COLO668 (cell line): ENCODE measurements at regions not wholly inside any gene's neighbourhood (a gene's known extent, or its start where the extent isn't known, plus 50 kb on each side); places are given as distances from the start of the nearest gene placed in this dataset.

Experiments used
- DNase-seq: peaks from one replicate; lab custom pipeline; 2025; ENCODE audit not compliant: unreplicated experiment; lab: John Stamatoyannopoulos, UW

DNA sequence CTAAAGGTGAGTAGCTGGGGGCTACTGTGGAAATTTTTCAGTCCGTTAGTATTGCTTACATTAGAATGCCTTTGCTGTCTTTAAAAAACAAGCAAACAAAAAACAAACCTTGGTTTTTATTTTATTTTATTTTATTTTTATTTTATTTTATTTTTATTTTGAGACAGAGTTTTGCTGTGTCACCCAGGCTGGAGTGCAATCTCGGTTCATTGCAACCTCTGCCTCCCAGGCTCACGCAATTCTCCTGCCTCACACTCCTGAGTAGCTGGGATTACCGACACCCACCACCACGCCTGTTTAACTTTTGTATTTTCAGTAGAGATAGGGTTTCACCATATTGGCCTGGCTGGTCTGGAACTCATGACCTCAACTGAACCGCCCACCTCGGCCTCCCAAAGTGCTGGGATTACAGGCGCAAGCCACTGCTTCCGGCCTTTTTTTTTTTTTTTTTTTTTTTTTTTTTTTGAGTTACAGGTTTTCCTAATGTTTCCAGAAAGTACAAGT, 732.6 kb downstream of the KCNJ3 start:
- DNase-seq = no peak

DNA sequence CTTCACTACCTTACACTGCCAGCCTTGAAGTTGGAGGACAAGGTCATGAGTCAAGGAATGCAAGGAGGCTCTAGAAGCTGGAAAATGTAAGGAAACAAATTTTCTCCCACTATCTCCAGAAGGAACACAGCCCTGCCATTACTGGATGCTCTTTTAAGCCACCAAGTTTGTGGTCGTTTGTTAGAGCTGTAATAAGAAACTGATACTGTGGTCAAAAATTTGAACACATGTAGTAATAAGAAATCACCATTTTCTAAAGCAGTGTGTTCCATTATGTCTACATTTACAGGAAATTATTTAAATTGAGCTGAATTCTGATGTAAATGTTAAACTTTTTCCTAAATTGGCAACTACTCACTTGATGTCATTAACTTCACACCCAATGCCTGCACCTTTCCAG, 729.0 kb downstream of the KCNJ3 start:
- DNase-seq = no peak

DNA sequence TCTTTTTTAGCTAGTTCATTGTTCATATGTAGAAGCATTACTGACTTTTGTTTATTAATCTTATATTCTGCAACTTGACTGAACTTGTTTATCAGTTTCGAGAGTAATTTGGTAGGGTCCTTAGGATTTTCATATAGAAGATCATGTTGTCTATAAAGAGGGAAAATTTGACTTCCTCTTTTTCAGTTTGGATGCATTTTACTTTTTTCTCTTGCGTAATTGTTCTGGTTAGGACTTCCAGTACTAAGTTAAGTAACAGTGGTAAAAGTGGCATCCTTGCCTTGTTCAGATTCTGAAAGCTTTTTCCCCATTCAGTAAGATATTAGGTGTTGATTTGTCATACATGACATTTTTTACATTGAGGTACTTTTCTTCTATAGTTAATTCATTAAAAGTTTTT, 726.0 kb downstream of the KCNJ3 start:
- DNase-seq = no peak

DNA sequence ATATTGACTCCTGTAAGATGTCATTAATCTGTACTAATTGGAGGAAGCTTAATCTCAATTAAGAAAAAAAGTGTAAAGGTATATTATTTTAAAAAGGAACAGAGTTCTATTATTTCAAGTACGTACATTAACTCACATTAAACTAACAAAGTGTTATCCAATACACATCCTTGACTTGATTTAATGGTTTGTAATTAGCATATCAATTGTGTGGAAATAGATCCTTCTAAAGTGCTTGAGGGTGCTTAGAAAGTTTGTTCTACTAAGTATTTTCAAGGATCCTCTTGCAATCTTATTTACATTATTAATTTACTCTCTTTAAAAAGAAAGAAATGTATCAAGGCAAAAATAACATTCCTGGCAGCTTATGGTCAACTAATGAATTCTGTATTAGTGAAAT, 720.3 kb downstream of the KCNJ3 start:
- no peak for DNase-seq

DNA sequence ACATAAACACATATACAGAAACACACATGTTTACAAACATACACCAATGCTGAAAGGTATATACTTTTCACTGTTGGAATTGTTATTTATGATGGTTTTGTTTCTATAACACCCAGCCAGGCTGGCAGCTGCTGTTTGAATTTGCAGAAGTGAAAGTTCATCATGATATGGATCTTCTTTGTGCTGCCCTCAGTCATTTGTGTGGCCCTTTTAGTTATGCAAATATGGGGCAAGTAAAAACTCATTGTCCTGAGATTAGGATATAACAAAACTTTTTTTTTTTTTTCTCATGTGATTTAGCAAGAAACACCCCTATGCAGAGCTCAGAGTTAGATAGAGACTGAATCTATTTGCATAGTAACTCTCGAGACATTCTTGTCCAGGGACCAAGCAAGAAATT, 714.1 kb downstream of the KCNJ3 start:
- no peak for DNase-seq

DNA sequence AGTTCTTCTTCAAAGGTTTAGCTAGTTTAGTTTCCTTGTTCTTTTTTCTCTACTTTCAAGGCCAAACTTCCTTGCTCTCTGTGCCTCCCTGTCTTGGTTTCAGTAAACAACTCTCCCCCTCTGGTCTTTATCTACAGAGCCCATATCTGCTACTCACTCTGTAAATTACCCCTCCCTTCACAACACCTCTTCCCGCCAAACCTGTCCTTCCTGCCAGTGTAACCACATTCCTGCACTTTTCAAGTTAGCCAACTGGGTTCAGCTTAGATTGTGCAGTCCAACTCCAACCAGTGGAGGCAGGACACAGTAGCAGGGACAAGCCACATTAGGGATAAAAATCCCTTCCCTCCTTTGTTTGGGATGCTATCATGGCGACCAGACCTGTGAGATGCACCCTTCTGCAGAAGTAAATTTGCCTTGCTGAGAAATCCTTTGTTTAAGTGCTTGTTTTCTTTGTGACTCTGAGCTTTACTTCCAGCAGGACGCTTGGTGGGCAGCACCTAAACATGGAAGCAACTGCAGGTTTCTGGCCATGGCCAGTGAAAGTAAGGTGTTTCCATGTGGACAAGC, 706.0 kb downstream of the KCNJ3 start:
- DNase-seq = no peak

DNA sequence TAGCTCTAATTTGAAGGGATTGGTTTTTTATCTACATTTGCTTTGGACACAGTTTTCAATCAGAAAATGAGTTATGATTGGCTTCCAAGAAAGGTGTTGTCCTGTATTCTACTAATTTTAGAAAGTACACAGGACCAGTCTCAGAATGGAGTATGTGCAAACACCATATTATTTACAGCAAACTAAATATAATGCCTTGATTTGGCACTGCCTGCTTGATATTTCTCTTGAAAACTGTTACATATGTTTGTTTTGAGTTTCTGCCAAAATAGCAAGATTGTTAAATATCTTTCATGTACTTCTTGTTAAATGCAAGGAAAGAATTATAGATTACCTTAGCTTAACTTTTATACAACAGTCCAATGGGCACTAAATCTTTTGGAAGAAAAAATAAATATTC, 694.9 kb downstream of the KCNJ3 start:
- no peak for DNase-seq

DNA sequence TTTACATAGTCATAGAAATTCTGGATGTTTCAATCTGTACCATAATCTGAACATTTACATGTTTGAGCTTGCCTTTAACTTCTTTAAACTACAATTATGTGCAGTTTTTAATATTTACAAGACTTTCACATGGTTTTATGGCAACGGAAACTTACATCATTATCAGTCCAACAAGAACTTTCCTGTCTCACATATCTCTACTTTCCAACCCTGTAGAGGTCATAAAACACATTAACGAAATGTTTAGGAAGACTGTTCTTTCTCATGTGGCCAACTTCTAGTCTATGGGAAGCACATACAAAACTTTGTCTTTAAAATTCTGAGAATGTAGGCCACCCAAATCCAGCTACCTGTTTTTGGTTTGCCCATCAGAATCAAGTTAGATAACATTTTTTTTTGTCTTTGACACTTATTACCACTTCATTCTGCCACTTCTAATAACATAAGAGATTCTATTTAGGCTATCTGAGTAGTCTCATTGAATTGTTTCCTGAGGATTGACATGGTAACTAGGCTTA, 693.2 kb downstream of the KCNJ3 start:
- no peak for DNase-seq

DNA sequence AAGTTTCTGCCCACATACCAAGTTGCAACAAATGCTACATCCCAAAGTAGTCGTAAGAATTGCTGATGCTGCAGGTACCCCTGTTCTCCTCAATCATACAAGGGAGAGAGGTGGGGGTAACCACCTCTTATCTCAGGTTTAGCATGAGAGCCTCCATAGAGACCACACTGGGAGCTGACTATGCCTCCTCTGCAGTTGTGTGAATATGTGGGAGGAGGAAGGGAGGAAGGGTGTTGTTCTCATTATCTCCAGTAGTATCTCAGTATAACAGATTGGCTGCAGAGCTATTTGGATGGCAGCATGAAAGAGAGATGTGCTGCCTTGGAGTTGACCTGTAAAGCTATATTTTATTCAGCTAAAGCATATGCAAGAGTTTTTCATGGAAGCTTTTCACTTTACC, 690.7 kb downstream of the KCNJ3 start:
- DNase-seq = no peak

DNA sequence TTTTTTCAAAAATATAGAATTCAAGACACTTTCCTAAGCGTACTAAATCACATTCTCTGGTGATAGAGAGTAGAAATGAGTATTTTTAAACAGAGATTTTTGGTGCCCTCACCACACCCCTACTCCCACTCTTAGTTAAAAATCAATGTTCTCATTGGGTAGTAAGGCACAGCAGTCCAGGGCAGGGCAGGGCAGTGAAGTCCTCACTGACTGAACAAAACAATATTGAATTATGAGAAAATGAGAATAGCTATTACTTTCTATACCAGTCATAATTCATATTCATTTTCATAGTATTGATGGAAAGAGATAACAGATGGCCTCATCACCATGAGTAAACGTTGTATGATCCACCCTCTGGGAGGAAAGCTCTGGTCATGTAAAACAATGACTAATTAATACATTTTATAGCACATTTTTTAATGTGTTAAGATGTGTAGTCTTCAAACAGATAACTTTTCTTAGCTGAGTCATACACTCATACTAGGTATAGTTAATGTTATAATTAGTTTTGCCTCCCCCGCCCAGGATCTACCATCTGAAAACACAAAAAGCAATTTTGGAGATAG, 686.1 kb downstream of the KCNJ3 start:
- no peak for DNase-seq

DNA sequence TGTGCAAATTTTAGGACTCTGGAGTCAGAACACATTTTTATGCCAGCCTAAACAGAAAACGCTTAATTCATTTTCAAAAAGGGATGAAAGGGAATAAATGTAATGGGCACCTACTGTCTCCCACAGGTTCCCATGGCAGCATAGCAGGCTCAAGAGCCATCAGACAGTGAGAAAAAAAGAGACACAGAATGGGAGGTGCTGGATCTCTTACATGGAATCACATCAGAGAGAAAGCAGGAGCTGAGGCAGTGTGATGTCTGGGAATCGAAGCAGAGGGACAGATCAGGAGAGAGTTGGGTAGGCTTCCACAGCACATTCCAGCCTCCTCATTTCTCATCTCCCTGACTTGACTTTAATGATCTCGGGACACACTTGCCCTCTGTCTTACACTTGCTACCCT, 684.3 kb downstream of the KCNJ3 start:
- no peak for DNase-seq

DNA sequence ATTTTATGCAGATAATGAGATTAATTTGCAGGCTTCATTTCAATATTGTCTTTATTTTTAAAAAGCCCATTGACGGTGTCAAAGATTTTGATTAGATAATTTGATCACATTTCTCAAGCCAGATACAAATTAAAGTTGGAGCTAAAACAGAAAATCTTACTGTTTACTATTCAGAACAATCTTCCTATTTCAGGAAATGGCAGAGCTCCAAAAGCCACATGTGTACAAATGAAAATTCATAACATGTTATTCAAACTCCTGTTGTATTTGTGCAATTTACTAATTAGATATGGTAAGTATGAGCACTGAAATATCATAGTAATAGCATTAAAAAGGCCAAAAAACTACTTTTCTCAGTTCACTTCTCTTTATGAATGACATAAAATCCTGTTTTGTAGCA, 682.9 kb downstream of the KCNJ3 start:
- no peak for DNase-seq

DNA sequence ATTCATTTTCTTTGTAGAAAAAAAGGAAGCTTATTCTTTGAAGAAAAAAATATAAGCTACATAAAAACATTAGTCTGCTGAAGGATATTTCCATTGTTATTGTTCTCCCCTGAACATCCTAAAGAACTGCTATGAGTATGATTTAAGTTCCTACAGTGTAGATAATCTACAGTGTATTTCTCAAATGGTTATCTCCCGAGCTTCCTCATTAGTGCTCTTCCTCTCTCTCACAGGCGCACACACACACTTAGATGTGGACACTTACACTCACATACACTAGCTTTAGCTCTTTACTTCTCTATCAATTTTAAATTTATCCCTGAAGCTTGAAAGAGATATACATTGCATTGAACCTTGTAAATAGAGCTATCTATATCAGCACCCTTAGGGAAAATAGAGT, 681.0 kb downstream of the KCNJ3 start:
- no peak for DNase-seq

DNA sequence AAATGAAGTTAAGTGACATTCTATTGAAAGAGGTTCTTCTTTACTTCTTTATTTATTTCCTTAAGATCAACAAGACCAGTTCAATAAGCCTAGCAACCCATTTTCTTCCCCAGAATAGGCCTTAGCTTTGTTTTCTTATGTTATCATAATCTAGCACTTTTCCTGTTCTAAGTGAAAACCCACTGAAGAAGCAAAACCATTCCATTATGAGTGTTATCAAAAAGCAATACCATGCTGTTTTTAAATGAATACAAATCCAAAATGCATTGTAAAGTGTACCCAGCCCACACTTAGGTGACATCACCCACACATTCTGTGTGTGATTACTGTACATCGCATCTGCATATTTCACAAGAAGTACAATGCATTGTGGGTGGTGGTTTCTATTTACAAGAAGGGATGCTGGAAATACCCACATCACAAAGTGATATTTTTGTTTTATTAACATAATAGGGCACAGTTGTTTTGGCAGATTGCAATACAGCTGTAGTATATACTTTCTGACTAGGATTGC, 679.5 kb downstream of the KCNJ3 start:
- DNase-seq = no peak

DNA sequence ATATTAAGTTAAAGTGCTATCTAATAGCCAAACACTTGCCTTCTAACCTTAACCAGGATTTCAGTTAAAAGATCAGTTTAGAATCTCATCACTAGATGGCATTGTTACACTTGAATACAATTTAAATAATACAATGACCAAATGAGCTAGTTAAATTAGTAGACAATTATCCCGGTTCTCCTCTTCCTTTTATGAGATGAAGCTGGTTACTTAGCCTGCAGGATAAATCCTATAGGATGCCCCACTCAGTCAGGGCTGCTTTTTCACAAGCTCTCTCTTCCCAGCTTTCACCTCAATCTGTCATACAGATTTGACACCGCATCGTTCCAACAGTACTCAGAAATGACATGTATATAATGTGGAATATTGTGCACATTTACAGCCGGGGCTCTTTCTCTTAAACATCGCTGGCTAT, 678.8 kb downstream of the KCNJ3 start:
- no peak for DNase-seq

DNA sequence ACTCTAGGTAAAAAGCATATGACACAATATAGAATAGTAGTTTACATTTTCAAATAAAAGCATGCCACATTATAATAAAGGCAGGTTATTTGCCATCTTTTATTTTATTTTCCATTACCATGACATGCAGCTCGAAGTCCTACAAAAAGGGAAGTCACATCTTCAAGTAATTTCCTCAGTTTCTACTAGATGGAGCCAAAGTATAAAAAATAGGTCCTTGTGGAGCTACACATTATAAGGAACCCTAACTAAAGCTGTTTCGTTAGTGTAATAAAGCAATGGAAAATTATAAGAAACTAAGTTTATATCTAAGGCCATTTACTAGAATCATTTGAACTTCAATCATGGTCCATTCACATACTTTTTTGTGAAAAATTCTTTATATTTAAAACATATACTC, 674.5 kb downstream of the KCNJ3 start:
- DNase-seq = no peak

DNA sequence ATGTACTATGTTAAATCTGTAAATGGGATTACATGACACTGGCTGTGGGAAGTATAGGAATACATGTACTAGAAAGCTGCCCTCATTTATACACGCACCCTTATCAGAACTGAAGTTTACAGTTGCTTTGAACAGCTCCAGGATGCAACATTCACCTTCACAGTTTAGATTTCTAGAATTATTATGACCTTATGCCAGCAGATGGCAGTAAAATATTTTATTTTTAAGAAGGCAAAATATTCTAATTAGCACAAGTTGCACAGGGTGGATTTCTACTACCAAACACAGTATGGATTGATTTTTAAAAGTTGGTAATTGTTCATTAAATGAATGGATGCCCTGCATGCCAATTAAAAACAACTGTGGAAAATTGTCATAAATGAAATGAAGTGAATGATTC, 670.4 kb downstream of the KCNJ3 start:
- no peak for DNase-seq

DNA sequence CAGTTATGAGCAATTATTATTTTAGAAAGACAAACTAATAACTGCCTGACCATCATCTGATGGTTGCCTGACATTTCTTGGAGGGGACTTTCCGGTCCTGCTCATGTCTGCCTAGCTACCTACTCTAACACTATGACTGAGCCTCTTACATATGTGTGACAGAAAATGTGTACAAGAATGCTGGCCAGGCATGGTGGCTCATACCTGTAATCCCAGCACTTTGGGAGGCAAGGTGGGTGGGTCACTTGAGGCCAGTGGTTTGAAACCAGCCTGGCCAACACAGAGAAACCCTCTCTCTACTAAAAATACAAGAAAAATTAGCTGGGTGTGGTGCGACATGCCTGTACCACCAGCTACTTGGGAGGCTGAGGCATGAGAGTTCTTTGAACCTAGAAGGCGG, 666.3 kb downstream of the KCNJ3 start:
- DNase-seq = no peak

DNA sequence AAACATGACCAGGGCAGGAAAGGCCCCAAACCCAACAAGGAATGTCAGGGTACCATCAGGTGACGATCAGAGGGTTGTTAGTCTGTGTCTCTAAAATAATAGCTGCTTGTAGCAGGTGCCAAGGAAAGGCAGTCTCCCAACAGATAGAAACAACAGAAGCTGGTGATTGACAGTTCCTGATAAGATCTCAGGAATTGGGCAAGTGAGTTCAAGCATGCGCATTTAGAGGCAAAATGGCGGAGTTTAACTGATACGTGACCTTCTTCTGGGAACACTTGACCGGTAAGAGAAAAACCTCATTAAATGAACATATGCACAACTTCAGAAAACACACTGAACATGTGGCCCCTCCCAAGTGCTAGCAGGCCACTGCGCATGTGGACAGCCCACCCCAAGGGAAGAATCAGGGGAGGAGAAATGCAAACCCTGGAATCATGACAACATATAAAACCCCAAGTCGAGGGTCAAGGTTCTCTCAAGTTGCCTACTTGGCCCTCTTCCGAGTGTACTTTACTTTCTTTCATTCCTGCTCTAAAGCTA, 664.9 kb downstream of the KCNJ3 start:
- no peak for DNase-seq

DNA sequence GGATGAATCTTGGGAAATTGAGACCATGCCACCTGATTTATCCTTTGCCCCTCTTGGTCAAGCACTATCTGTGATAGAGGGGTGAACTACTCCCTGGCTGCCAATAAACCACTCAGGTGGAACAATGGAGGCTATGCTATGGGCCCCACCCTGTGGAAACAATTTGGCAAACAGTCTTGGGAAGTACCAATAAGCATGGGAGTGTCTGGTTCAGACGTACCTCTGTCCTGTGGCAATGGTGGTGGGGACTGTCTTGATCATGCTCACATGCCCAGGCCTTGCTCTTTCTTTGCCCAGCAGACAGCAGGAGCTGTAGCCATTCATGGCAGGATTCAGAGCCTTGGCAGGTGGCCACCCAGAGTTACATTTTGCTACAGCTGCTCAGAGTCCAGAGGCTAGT, 658.7 kb downstream of the KCNJ3 start:
- DNase-seq = no peak

DNA sequence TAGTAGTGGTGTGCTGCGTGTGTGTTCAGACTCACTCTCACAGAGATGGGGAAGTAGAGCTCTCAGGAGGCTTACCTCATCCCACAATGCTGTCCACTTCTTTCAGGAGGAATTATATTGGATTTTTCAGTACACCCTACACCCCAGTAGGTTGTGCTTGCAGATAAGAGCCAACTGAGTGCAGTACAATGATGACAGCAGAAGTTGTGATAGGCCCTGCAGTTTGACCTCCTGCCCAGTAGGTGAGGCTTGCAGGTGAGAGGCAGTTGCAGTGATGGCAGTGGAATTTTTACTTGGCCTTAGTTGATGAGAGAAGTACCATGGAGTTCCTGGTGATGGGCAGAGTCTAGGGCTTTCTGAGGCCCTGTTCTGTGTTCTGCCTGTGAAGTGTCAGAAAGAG, 657.8 kb downstream of the KCNJ3 start:
- DNase-seq = no peak

DNA sequence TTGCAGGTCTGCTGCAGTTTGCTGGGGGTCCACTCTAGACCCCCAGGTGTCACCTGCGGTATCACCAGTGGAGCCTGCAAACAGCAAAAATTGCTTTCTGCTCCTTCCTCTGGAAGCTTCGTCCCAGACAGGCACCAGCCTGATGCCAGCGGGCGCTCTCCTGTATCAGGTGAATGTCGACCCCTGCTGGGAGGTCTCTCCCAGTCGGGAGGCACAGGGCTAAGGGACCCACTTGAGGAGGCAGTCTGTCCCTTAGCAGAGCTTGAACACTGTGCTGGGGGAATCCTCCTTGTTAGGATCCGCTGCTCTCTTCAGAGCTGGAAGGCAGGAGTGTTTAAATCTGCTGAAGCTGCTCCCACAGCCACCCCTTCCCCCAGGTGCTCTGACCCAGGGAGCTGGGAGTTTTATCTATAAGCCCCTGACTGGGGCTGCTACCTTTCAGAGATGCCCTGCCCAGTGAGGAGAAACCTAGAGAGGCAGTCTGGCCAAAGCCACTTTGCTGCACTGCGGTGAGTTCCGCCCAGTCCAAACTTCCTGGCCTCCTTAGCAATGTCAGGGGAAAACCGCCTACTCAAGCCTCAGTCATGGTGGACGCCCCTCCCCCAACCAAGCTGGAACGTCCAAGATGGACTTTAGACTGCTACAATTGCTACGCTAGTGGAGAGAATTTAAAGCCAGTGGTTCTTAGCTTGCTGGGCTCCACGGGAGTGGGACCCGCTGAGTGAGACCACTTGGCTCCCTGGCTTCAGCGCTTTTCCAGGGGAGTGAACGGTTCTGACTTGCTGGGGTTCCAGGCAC, 652.5 kb downstream of the KCNJ3 start:
- no peak for DNase-seq
